ENCODE measurements at regions not wholly inside any gene's neighbourhood (a gene's known extent, or its start where the extent isn't known, plus 50 kb on each side); places are given as distances from the start of the nearest gene placed in this dataset.

DNA sequence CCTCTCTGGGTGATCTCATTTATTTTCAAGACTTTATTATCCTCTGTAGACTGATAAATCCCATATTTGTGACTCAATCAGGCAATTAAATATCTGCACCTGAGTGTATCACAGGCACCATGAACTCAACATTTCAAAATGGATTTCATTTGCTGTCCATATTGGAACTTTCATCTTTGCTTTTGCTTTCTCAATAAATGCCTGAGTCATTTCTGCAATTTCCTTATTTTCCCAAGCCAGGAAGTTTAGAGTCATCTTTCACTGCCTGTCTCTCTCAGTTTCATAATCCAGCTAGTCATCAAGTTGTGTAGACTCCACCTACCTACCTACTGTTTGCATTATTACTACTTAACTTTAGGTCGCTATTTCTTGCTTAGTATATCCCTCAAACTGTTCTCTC, 540.9 kb downstream of the LMO4 start:
- no peak for DNase-seq (ENCODE audit: low spot score)
- no peak for TF ChIP-seq CTCF (IDR thresholded peaks at IDR 0.05; ENCODE audit: borderline replicate concordance, control extremely low read depth, extremely low read depth, insufficient read depth, missing control alignments)
- in situ Hi-C loops (cut with MboI; ENCODE audit: low sequenced_read_pairs, unreplicated experiment): no loop called here

GRCh38 chr1:87872189-87872588, 543.5 kb downstream of the LMO4 start:
- no peak for DNase-seq (ENCODE audit: low spot score)
- in situ Hi-C loops (cut with MboI; ENCODE audit: low sequenced_read_pairs, unreplicated experiment): no loop called here
- no peak for TF ChIP-seq CTCF (IDR thresholded peaks at IDR 0.05; ENCODE audit: borderline replicate concordance, control extremely low read depth, extremely low read depth, insufficient read depth, missing control alignments)

DNA sequence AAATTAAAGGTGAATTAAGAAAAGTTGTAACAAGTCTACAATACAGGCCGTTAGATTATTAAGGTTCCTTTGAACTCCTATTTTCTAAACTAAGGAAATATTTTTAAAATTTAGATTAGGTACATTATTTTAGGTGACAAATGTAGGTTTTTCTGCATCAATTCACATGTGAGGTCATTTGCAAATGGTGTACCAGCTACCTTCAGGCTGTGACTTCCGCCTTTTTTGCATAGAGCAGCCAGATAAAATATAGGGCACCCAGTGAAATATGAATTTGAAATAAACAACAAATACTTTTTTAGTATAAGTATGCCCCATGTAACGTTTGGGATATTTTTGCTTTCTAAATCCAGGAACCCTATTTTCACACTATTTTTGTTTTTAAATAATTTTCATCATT, 544.0 kb downstream of the LMO4 start:
- DNase-seq (ENCODE audit: low spot score): no peak
- TF ChIP-seq CTCF (IDR thresholded peaks at IDR 0.05; ENCODE audit: borderline replicate concordance, control extremely low read depth, extremely low read depth, insufficient read depth, missing control alignments): no peak
- in situ Hi-C loops (cut with MboI; ENCODE audit: low sequenced_read_pairs, unreplicated experiment): no loop called here

GRCh38 chr1:87878873-87879272, 550.2 kb downstream of the LMO4 start:
- no peak for TF ChIP-seq CTCF (IDR thresholded peaks at IDR 0.05; ENCODE audit: borderline replicate concordance, control extremely low read depth, extremely low read depth, insufficient read depth, missing control alignments)
- in situ Hi-C loops (cut with MboI; ENCODE audit: low sequenced_read_pairs, unreplicated experiment): no loop called here
- no peak for DNase-seq (ENCODE audit: low spot score)

DNA sequence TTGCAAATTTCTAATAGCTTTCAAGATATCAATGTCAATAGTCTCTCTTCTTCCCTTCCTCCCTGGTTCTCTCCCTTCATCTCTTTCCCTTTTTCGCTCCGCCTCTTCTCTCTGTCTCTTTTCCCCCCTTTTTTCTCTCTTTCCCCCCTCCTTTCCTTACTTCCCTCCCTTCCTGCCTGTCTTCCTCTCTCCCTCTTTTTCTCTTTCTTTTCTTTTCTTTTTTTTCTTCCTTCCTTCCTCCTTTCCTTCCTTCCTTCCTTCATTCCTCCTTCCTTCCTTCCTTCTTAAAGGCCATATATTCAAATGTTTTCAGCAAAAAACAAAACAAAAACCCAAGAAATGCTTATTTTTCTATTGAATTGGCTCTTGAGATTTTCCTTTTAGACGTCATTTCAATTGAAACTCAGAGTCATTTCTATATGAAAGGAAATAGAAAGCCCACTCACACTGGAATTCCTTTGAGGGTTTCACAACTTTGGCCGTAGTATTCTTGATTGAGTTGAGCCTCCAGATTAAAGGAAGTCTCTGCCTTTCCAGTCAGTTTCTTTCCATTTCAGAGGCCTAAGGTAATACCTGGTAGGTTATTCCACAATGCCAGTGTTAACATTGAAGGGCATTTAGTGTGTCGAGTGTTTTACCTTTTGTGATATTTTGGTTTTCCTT, 551.5 kb downstream of the LMO4 start:
- DNase-seq (ENCODE audit: low spot score): no peak
- in situ Hi-C loops (cut with MboI; ENCODE audit: low sequenced_read_pairs, unreplicated experiment): no loop called here
- TF ChIP-seq CTCF (IDR thresholded peaks at IDR 0.05; ENCODE audit: borderline replicate concordance, control extremely low read depth, extremely low read depth, insufficient read depth, missing control alignments): no peak

GRCh38 chr1:87880764-87881163, 552.1 kb downstream of the LMO4 start:
- TF ChIP-seq CTCF (IDR thresholded peaks at IDR 0.05; ENCODE audit: borderline replicate concordance, control extremely low read depth, extremely low read depth, insufficient read depth, missing control alignments): no peak
- DNase-seq (ENCODE audit: low spot score): no peak
- in situ Hi-C loops (cut with MboI; ENCODE audit: low sequenced_read_pairs, unreplicated experiment): no loop called here
